Natural killer cell (primary cell): ENCODE measurements at regions not wholly inside any gene's neighbourhood (a gene's known extent, or its start where the extent isn't known, plus 50 kb on each side); places are given as distances from the start of the nearest gene placed in this dataset.

ENCODE experiments used
- ATAC-seq, 3 donors: fragments of 150-1000 bp in 2 of 3; fragments of 200-7000 bp in 1 of 3; cut with Tn5 transposase; 1 replicate in 1 of 3; 2 replicates in 2 of 3; pipeline ENCODE4 v1.10.0; 2021; ENCODE audit warnings: mild to moderate bottlenecking in 2 of 3, moderate library complexity in 2 of 3
- DNase-seq, 2 donors: peaks; one replicate each; pipeline versions ENCODE4 v3.0.0 to v3.0.0-alpha.2; 2013 to 2021; ENCODE audit warnings: mixed read lengths in 1 of 2
- H3K27ac ChIP-seq: one replicate; pipeline ENCODE4 v1.5.1; 2013; ENCODE audit warnings: mild to moderate bottlenecking, low read length
- H3K27me3 ChIP-seq: one replicate; pipeline ENCODE4 v1.6.1; 2013; ENCODE audit warnings: low read length; ENCODE audit not compliant: control insufficient read depth, insufficient read depth
- H3K36me3 ChIP-seq: one replicate; pipeline ENCODE4 v1.6.1; 2013; ENCODE audit warnings: low read length; ENCODE audit not compliant: control insufficient read depth, insufficient read depth
- H3K4me1 ChIP-seq: one replicate; pipeline ENCODE4 v1.6.1; 2013; ENCODE audit warnings: low read length; ENCODE audit not compliant: control insufficient read depth, insufficient read depth
- H3K4me3 ChIP-seq: one replicate; pipeline ENCODE4 v1.5.1; 2013; ENCODE audit warnings: low read length
- H3K9me3 ChIP-seq: one replicate; pipeline ENCODE4 v1.6.1; 2013; ENCODE audit warnings: low read length; ENCODE audit not compliant: control insufficient read depth, insufficient read depth
- H3K27ac Mint-ChIP-seq, 2 donors: one replicate each; pipeline ENCODE4 v1.8.0; 2022; ENCODE audit warnings: mild to moderate bottlenecking in 2 of 2, mixed read lengths in 2 of 2, moderate library complexity in 1 of 2
- H3K27me3 Mint-ChIP-seq, 2 donors: one replicate each; pipeline ENCODE4 v1.8.0; 2022; ENCODE audit warnings: low read depth in 2 of 2, mixed read lengths in 2 of 2
- H3K36me3 Mint-ChIP-seq: one replicate; pipeline ENCODE4 v1.8.0; 2022; ENCODE audit warnings: mixed read lengths
- H3K4me1 Mint-ChIP-seq, 2 donors: one replicate each; pipeline ENCODE4 v1.8.0; 2022; ENCODE audit warnings: mixed read lengths in 2 of 2
- H3K4me3 Mint-ChIP-seq: one replicate; pipeline ENCODE4 v1.8.0; 2022; ENCODE audit warnings: mild to moderate bottlenecking, moderate library complexity, mixed read lengths
- H3K9me3 Mint-ChIP-seq, 2 donors: one replicate each; pipeline ENCODE4 v1.8.0; 2022; ENCODE audit warnings: mixed read lengths in 2 of 2
- CTCF ChIP-seq: fragments of 200-600 bp; IDR thresholded peaks from one replicate; pipeline ENCODE4 v1.8.0; 2022; ENCODE audit warnings: antibody characterized with exemption
- WGBS: methylation state at CpG from one replicate; pipeline ENCODE4 v1.1.7; 2013; ENCODE audit warnings: missing lambda C conversion rate; ENCODE audit not compliant: insufficient coverage; 5-methylcytosine and 5-hydroxymethylcytosine counted together
- intact Hi-C: fragments of 100-400 bp; cut with micrococcal nuclease; formaldehyde crosslinking; loops from one replicate; pipeline ENCODE4 v1.14.2; 2022

DNA sequence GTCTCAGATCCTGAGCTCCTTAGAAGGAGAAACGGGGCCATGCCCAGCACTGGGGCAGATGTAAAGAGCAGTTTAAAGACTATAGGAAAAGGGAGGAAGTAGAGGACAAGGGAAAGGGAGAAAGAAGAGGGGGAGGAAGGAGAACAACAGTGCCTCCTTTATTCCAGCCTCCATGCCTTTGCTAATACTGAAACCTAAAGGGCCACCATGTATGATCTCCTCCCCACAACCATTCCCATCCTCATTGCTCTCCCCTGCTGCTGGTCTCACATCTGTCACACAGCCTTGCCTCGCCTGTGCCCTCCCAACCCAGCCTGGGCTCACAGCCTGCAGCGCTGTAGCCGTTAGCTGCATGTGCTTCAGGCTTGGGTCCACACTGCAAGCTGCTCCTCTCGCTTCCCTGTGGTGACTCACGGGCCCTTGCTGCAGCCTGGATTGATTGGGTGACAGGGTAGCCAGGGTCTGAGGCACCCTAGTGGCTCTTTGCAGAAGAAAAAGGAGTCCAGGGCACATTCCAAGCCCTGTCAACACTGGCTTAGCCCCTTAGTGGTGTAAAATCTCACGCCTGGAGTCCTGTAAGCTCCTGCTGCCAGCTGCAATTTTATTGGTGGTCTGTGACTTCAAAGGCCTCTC lies 281.9 kb downstream of the SRBD1 start:
- Histone ChIP-seq H3K27me3 (no peaks in the 10 kb centered on the region), H3K4me3 (no peak overlapping the region), H3K27ac (no peak overlapping the region), H3K36me3 (no peaks in the 10 kb centered on the region), H3K9me3 (no peaks in the 10 kb centered on the region), H3K4me1 (no peaks in the 10 kb centered on the region)
- Mint-ChIP-seq H3K4me1 (no peaks in the 10 kb centered on the region), H3K4me3 (no peak overlapping the region), H3K27ac (no peak overlapping the region), H3K36me3 (no peaks in the 10 kb centered on the region), H3K9me3 (no peaks in the 10 kb centered on the region), H3K27me3 (peaks cover 2 to 8% of the 10 kb centered on the region in 2 donors)
- ATAC-seq (no peak), DNase-seq (no peak)
- WGBS: 78% methylated on average over 7 of the region's 7 CpGs
- TF ChIP-seq CTCF: no peak
- intact Hi-C loops: no loop called here

- H3K4me3 Mint-ChIP-seq: no peak overlapping the region
- 59% methylated on average over 2 of the region's 3 CpGs for WGBS
Measured at GRCh38 chr2:45328264-45328870, 282.7 kb downstream of the SRBD1 start.

DNA sequence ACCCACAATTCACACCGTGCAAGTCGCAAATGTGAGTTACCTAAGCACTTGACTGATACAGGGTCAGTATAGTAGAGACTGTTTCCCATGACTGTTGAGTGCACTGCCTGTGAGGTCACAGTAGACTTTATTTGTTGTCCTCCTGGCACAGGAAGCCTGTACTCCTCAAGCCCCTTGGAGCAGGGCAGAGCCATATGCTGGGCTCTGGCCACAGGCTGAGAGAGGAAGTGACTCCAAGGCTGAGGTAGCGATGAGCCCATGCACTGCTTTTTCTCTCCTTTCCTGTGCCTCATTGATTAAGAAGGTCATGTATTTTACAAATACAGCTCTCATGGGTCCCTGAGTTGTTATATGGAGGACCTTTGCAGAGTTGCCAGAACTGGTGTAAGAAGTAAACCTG lies 287.7 kb downstream of the SRBD1 start:
- no peak overlapping the region for H3K27ac ChIP-seq
- no peak overlapping the region for H3K27ac Mint-ChIP-seq
- H3K27me3 Mint-ChIP-seq: peaks cover 5 to 16% of the 10 kb centered on the region in 2 donors
- intact Hi-C loops: no loop called here
- no peaks in the 10 kb centered on the region for H3K27me3 ChIP-seq
- no peaks in the 10 kb centered on the region for H3K36me3 ChIP-seq
- H3K4me1 ChIP-seq: no peaks in the 10 kb centered on the region
- ATAC-seq: no peak
- no peaks in the 10 kb centered on the region for H3K4me1 Mint-ChIP-seq
- peaks cover 2% of the 10 kb centered on the region in 2 donors for H3K9me3 Mint-ChIP-seq
- no peaks in the 10 kb centered on the region for H3K9me3 ChIP-seq
- WGBS: 92% methylated on average over 3 of the region's 3 CpGs
- TF ChIP-seq CTCF: no peak
- no peak overlapping the region for H3K4me3 Mint-ChIP-seq
- no peak for DNase-seq
- H3K4me3 ChIP-seq: no peak overlapping the region
- H3K36me3 Mint-ChIP-seq: no peaks in the 10 kb centered on the region

More at GRCh38 chr2:45328264-45328870, 282.7 kb downstream of the SRBD1 start:
- Histone ChIP-seq H3K27ac (no peak overlapping the region), H3K4me1 (no peaks in the 10 kb centered on the region), H3K36me3 (no peaks in the 10 kb centered on the region), H3K4me3 (no peak overlapping the region), H3K27me3 (no peaks in the 10 kb centered on the region), H3K9me3 (no peaks in the 10 kb centered on the region)
- no peaks in the 10 kb centered on the region for H3K4me1 Mint-ChIP-seq
- ATAC-seq (no peak), DNase-seq (no peak)
- no peak overlapping the region for H3K27ac Mint-ChIP-seq
- intact Hi-C loops: no loop called here
- no peaks in the 10 kb centered on the region for H3K36me3 Mint-ChIP-seq
- peaks cover 2% of the 10 kb centered on the region in 2 donors for H3K9me3 Mint-ChIP-seq
- H3K27me3 Mint-ChIP-seq: peaks cover 5 to 8% of the 10 kb centered on the region in 2 donors
- no peak for TF ChIP-seq CTCF

- H3K27ac ChIP-seq: no peak overlapping the region
- ATAC-seq (no peak), DNase-seq (no peak)
- H3K4me3 Mint-ChIP-seq: no peak overlapping the region
- 75% methylated on average over 2 of the region's 2 CpGs for WGBS
- H3K27me3 ChIP-seq: no peaks in the 10 kb centered on the region
- H3K4me1 Mint-ChIP-seq: no peaks in the 10 kb centered on the region
- TF ChIP-seq CTCF: no peak
- H3K9me3 ChIP-seq: no peaks in the 10 kb centered on the region
- peaks cover 2% of the 10 kb centered on the region in 2 donors for H3K9me3 Mint-ChIP-seq
- H3K36me3 ChIP-seq: no peaks in the 10 kb centered on the region
- no peaks in the 10 kb centered on the region for H3K36me3 Mint-ChIP-seq
- no peak overlapping the region for H3K4me3 ChIP-seq
- intact Hi-C loops: no loop called here
- no peaks in the 10 kb centered on the region for H3K4me1 ChIP-seq
- H3K27ac Mint-ChIP-seq: no peak overlapping the region
- peaks cover 5 to 12% of the 10 kb centered on the region in 2 donors for H3K27me3 Mint-ChIP-seq
Measured at GRCh38 chr2:45320956-45321355, 290.1 kb downstream of the SRBD1 start.
